Activated naive CD4-positive, alpha-beta T cell treated with anti-CD3 and anti-CD28 coated beads, Interleukin-2, amount 10 ng/mL, durations not matched to agents 7 days and 5 days (primary cell): ENCODE measurements at regions not wholly inside any gene's neighbourhood (a gene's known extent, or its start where the extent isn't known, plus 50 kb on each side); places are given as distances from the start of the nearest gene placed in this dataset.

Experiments used
- CTCF ChIA-PET: fragments of 350-600 bp; sonication (Branson Sonifier 250); formaldehyde crosslinking; loops from one replicate; lab custom pipeline; 2021; ENCODE audit warnings: antibody characterized with exemption; lab: Charles Lee
- DNase-seq: peaks from one replicate; pipeline ENCODE4 v3.0.0-alpha.2; 2020
- H3K27ac Mint-ChIP-seq: one replicate; pipeline ENCODE4 v1.8.0; 2021; ENCODE audit warnings: mild to moderate bottlenecking, moderate library complexity, mixed read lengths
- H3K27me3 Mint-ChIP-seq: one replicate; pipeline ENCODE4 v1.8.0; 2021; ENCODE audit warnings: mild to moderate bottlenecking, mixed read lengths
- H3K36me3 Mint-ChIP-seq: one replicate; pipeline ENCODE4 v1.8.0; 2021; ENCODE audit warnings: mixed read lengths
- H3K4me1 Mint-ChIP-seq: one replicate; pipeline ENCODE4 v1.8.0; 2021; ENCODE audit warnings: mixed read lengths
- H3K4me3 Mint-ChIP-seq: one replicate; pipeline ENCODE4 v1.8.0; 2021; ENCODE audit warnings: mild to moderate bottlenecking, moderate library complexity, mixed read lengths
- H3K9me3 Mint-ChIP-seq: one replicate; pipeline ENCODE4 v1.8.0; 2021; ENCODE audit warnings: mixed read lengths

DNA sequence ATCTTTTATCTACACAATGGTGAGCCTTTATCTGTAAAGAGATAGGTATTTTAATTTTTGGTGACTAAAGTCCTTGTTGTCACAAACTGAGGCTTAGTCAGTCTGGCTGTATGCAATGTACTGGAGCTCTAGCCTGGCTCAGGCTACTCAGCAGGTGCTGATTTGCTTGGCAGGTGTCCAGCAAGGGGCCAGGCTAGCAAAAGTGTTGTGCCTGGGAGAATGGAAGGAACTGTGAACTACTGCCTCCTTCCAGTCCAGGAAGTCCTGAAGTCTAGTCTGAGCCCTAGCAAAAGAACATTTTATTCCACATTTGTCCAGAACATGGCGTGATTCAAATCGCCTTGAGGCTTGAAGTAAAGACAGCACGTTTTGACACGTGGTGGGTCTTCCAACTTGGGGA is 260.5 kb downstream of the CCDC85A start:
- H3K9me3 Mint-ChIP-seq, result peaks cover 8% of the 10 kb centered on the region
- CTCF ChIA-PET, result no interaction called here

DNA sequence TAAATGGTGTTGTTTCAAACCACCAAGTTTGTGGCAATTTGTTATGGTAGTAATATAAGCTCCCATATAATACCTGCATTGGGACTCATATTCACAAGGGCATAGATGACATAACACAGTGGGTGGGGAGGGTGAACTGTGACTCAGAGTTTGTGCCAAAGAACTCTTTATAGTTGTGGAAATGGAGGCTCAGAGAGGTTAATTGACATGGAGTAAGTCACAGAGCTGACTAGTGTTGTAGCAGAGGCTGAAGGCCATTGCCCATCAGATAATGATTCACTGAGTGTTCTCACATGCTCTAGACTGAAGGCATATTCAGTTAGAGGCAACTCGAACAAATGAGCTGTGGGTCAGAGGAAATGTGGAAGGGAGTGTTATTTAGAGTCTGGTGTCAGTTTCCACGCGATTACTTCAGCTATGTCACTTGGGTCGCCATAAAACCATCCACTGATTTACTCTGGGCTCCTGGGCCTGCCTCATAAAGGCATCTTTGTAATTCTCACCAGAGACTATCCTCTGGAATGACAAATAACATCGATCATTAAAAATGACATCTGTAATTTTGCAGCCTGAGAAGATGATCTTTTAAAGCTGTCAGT is 264.7 kb downstream of the CCDC85A start:
- peaks cover 14% of the 10 kb centered on the region for H3K9me3 Mint-ChIP-seq
- no peaks in the 10 kb centered on the region for H3K27me3 Mint-ChIP-seq
- DNase-seq, result no peak
- no peak overlapping the region for H3K27ac Mint-ChIP-seq
- no peaks in the 10 kb centered on the region for H3K4me1 Mint-ChIP-seq
- H3K36me3 Mint-ChIP-seq, result no peaks in the 10 kb centered on the region
- no peak overlapping the region for H3K4me3 Mint-ChIP-seq
- CTCF ChIA-PET, result no interaction called here

More for the DNA sequence above, 260.5 kb downstream of the CCDC85A start:
- H3K27ac Mint-ChIP-seq, result no peak overlapping the region
- no peaks in the 10 kb centered on the region for H3K4me1 Mint-ChIP-seq
- H3K36me3 Mint-ChIP-seq, result no peaks in the 10 kb centered on the region
- DNase-seq, result no peak
- no peak overlapping the region for H3K4me3 Mint-ChIP-seq
- no peaks in the 10 kb centered on the region for H3K27me3 Mint-ChIP-seq

DNA sequence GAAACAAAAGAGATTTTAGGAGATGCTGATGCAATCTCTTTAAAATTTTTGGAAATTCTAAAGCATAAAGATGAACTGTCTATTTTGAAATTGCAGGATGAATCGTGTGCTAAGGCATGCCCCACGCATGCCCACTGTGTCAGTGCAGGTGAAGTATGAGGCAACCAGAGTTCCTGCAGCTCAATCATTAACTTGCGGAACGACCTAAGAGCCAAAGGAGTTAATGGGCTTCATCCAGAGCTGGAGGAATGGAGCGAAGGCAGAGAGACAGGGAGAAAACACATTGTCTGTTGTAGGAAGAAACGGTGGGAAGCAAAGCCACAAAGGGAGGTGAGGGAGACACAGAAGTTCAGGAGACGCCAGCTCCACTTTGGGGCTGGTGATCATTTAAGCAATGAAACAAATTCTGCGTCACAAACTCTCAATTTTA is 265.2 kb downstream of the CCDC85A start:
- DNase-seq, result no peak
- Mint-ChIP-seq H3K27me3 (no peaks in the 10 kb centered on the region), H3K4me1 (no peaks in the 10 kb centered on the region), H3K9me3 (peaks cover 16% of the 10 kb centered on the region), H3K27ac (no peak overlapping the region), H3K4me3 (no peak overlapping the region), H3K36me3 (no peaks in the 10 kb centered on the region)
- CTCF ChIA-PET, result no interaction called here

DNA sequence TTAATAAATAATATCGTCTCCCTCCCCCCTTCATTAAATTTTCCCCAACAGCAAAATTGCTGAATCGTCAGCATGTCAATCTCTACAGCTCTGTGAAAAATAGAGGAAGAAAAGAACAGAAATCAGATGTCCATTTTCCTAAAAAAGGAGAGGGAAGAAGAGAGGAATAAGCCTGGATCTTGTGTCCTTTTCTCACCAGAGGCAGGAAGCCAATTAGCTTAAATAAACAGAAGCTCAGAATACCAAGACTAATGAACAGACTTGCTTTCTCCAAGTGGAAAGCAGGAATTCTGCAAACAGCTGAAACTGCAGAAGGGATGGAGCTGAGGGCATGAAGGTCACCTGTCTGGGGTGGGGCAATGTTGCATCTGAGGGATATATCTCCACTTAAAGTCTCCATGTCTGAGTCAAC is 265.7 kb downstream of the CCDC85A start:
- peaks cover 16% of the 10 kb centered on the region for H3K9me3 Mint-ChIP-seq

DNA sequence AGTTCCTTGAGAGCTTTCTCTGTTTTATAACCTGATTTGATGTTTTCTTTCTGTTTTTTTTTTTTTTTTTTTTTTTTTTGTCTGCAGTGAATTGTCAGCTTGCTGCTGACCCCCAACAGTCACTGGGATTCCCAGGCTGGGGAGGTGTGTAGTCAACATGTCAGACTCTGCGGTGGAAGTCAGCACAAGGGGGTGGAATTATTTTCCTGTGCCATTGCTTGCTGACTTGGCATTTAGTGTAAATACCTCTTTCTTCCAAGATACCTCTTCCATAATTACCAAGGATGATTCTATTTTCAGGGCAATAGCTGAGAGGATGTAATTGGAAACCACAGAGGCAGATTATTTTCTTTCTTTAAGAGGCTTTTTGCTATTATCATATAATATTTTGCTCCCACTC is 266.3 kb downstream of the CCDC85A start:
- Mint-ChIP-seq H3K4me1 (no peaks in the 10 kb centered on the region), H3K36me3 (no peaks in the 10 kb centered on the region), H3K9me3 (peaks cover 17% of the 10 kb centered on the region), H3K4me3 (no peak overlapping the region), H3K27ac (no peak overlapping the region), H3K27me3 (no peaks in the 10 kb centered on the region)
- CTCF ChIA-PET, result no interaction called here
- DNase-seq, result no peak

More for the DNA sequence above, 265.7 kb downstream of the CCDC85A start:
- H3K4me3 Mint-ChIP-seq, result no peak overlapping the region
- H3K4me1 Mint-ChIP-seq, result no peaks in the 10 kb centered on the region
- H3K36me3 Mint-ChIP-seq, result no peaks in the 10 kb centered on the region
- no peak overlapping the region for H3K27ac Mint-ChIP-seq
- no peak for DNase-seq
- CTCF ChIA-PET, result no interaction called here
- H3K27me3 Mint-ChIP-seq, result no peaks in the 10 kb centered on the region

DNA sequence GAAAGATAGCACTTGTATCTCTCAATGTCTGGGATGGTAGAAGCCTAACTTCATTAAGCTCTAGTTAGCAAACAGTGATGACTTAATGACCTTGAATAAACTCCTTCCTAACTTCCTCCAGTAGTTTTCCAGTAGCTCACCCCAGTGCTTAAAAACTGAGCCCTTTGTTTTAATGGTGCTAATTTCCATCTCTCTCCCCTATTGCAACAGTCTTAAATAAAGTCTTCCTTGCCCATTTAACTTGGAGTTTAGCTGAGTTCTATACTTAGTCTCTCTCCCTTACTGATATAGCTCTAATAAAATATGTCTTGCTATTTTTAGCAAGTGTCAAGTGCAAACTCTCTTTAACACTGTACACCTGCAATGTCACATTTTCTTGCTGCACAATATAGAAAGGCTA is 267.0 kb downstream of the CCDC85A start:
- CTCF ChIA-PET, result no interaction called here
- Mint-ChIP-seq H3K27ac (no peak overlapping the region), H3K36me3 (no peaks in the 10 kb centered on the region), H3K27me3 (no peaks in the 10 kb centered on the region), H3K9me3 (peaks cover 18% of the 10 kb centered on the region), H3K4me3 (no peak overlapping the region), H3K4me1 (no peaks in the 10 kb centered on the region)
- DNase-seq, result no peak

DNA sequence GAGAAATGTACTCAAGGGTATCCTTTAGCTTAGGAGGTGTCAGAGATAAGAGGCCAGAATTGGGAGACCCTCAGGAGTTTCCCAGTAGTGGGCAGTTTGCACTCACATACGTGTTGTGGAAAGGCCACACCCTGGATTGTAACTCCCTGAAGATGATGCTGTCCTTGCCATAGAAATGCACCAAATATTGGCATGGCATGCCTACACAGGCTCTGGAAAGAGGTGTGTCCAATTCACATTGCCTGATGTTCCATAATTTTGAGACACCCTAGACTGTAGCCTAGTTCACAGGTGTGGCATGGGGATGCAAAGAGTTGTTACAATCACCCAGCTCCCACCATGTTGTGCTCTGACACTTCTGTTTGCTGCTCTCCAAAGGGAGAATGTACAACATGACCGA is 271.9 kb downstream of the CCDC85A start:
- Mint-ChIP-seq H3K9me3 (peaks cover 17% of the 10 kb centered on the region), H3K27me3 (no peaks in the 10 kb centered on the region), H3K27ac (no peak overlapping the region), H3K4me1 (no peaks in the 10 kb centered on the region), H3K4me3 (no peak overlapping the region), H3K36me3 (no peaks in the 10 kb centered on the region)
- CTCF ChIA-PET, result no interaction called here
- no peak for DNase-seq

DNA sequence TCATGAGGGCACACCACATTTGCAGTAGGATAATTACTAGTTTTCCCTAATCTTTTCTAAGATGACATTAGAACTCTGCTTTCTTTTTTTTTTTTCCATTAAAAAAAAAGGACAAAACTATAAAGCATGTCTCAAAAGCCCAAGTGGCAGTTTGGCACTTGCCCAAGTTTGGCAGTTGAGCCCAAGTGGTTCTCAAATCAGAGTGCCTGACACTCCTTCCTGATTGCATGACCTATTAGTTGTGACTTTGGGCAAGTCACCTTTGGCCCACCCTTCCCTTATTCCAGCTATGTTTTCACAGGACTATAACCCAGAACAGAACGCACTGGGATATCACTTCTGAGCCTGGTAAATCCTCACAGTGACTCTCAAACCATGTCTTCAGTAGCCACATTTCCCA is 273.0 kb downstream of the CCDC85A start:
- CTCF ChIA-PET, result no interaction called here
- no peaks in the 10 kb centered on the region for H3K27me3 Mint-ChIP-seq
- H3K4me1 Mint-ChIP-seq, result no peaks in the 10 kb centered on the region
- DNase-seq, result no peak
- H3K36me3 Mint-ChIP-seq, result no peaks in the 10 kb centered on the region
- H3K27ac Mint-ChIP-seq, result no peak overlapping the region
- peaks cover 15% of the 10 kb centered on the region for H3K9me3 Mint-ChIP-seq
- H3K4me3 Mint-ChIP-seq, result no peak overlapping the region

DNA sequence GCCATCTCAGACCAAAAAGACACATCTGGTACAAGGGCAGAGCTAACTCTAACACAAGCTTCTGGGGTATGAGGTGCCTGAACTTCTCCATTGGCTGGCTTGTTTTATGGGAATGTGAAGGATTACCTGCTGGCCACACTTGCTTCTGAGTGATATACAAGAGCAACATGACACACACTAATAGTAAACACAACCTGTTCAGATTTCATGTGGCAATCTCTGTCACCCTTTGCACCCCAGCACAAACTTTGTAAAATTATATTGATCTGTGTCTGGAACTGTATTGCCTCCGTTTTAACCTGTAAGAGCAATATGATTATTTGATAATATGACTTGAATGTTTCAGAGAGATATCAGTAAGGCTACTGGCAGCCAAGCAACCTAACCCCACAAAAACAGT is 276.7 kb downstream of the CCDC85A start:
- H3K4me3 Mint-ChIP-seq, result no peak overlapping the region
- no peaks in the 10 kb centered on the region for H3K36me3 Mint-ChIP-seq
- peaks cover 12% of the 10 kb centered on the region for H3K9me3 Mint-ChIP-seq
- CTCF ChIA-PET, result no interaction called here
- H3K4me1 Mint-ChIP-seq, result no peaks in the 10 kb centered on the region
- H3K27me3 Mint-ChIP-seq, result no peaks in the 10 kb centered on the region
- no peak for DNase-seq
- H3K27ac Mint-ChIP-seq, result no peak overlapping the region

DNA sequence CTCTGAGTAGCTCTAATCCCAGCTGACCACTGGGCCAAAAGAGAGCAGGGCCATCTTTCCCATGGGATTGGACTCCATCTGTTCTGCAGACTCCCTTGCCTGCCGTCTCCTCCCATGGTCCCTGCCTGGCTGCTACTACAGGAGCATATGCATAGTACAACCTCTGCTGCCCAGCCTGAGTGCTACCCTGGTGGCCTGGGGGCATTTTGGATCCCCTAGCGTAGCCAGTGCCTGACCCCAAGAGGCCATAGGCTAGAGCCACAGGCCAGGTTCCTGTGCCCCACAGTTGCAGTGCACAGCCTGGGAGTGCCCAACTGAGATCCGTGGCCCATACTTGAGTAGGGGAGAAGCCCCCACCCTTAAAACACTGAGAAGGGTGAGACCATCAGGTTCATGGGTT is 280.3 kb downstream of the CCDC85A start:
- CTCF ChIA-PET, result no interaction called here
- no peaks in the 10 kb centered on the region for H3K4me1 Mint-ChIP-seq

DNA sequence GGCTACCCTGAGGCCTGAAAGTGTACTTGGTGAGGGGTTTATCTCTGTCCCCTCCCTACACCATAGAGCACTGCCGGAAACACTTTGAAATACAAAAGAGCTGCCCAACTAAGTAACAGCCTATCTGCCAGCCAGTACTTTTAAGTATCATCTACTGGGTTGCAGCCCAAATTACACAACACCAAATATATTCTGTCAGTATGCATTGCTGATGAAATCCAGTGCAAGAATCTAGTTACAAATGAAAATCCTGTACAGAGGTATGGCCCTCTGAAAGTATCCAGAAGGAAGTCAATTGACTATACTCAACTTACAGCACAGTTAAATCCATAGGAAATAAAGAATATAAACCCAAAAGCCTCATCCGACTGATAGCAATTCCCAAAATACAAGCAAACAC is 280.8 kb downstream of the CCDC85A start:
- Mint-ChIP-seq H3K4me1 (no peaks in the 10 kb centered on the region), H3K27me3 (no peaks in the 10 kb centered on the region), H3K9me3 (peaks cover 12% of the 10 kb centered on the region), H3K4me3 (no peak overlapping the region), H3K27ac (no peak overlapping the region), H3K36me3 (no peaks in the 10 kb centered on the region)
- no peak for DNase-seq
- CTCF ChIA-PET, result no interaction called here

More for the DNA sequence above, 280.3 kb downstream of the CCDC85A start:
- Mint-ChIP-seq H3K9me3 (peaks cover 10% of the 10 kb centered on the region), H3K27ac (no peak overlapping the region), H3K4me3 (no peak overlapping the region), H3K36me3 (no peaks in the 10 kb centered on the region), H3K27me3 (no peaks in the 10 kb centered on the region)
- DNase-seq, result no peak

DNA sequence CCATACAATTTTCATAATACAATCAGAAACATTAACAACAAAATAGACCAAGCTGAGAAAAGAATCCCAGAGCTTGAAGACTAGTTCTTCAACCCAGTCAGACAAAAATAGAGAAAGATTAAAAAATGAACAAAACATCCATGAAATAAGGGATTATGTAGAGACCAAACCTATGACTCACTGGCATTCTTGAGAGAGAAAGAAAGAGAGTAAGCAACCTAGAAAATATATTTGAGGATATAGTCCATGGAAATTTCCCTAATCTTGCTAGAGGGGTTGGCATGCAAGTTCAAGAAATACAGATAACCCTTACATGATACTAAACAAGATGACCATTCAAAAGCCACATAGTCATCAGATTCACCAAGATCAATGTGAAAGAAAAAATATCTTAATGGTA is 281.7 kb downstream of the CCDC85A start:
- H3K27me3 Mint-ChIP-seq, result no peaks in the 10 kb centered on the region
- no peak for DNase-seq
- CTCF ChIA-PET, result no interaction called here
- H3K9me3 Mint-ChIP-seq, result peaks cover 12% of the 10 kb centered on the region
- no peaks in the 10 kb centered on the region for H3K4me1 Mint-ChIP-seq
- no peak overlapping the region for H3K4me3 Mint-ChIP-seq
- H3K36me3 Mint-ChIP-seq, result no peaks in the 10 kb centered on the region
- H3K27ac Mint-ChIP-seq, result no peak overlapping the region

DNA sequence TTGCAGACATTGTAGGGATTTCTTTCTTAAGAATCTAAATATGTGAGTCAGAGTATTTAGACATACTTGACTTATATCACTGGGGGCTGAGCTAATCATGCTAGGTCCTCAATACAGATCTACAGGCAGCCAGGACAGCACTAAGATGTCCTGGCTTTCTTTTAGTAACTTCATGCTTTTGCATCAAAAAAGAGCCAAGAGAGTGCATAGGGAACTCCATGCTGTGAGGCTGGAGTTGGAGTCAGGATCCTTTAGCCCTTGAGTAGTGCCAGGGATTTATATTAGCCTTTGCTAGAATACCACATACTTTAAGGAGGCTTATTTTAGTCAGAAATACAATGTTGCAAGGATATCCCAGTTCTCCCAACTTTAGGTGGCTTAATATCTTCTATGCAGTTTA is 289.7 kb downstream of the CCDC85A start:
- DNase-seq, result no peak
- H3K36me3 Mint-ChIP-seq, result no peaks in the 10 kb centered on the region
- no peak overlapping the region for H3K27ac Mint-ChIP-seq
- no peaks in the 10 kb centered on the region for H3K27me3 Mint-ChIP-seq
- CTCF ChIA-PET, result no interaction called here
- peaks cover 2% of the 10 kb centered on the region for H3K9me3 Mint-ChIP-seq
- no peak overlapping the region for H3K4me3 Mint-ChIP-seq
- no peaks in the 10 kb centered on the region for H3K4me1 Mint-ChIP-seq

DNA sequence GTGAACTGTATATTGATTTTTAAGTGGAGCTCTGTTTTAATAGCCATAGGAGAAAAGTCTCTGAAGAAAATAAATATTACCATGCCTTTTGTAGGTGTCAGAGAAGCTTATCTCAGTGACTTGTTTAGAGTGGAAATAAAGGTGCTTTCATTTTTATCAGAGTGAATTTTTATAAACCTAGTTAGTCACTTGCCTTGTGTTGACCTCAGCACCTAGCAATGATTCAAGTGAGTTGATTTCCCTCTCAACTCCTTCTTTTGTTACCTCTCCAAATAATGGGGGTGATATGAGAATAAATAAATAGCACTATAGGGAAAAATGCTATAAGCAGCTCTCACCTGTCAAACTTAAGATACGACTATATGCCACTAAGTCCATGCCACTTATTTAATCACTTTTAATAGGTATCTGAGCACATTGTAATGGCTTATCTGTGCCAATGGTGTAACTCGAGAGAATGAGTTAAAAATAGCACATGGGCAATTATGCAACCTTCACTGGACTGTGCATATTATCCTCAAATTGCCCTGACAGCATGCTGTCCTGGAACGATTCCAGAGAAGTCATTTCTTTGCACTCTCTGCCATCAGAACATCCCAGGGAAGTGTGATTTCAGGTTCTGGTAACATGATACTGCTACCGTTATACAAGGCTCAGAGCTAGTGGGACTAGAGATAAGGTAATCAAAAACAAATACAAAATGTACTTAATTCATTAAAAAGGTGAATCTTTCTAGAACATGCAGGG is 290.8 kb downstream of the CCDC85A start:
- Mint-ChIP-seq H3K4me3 (no peak overlapping the region), H3K9me3 (no peaks in the 10 kb centered on the region), H3K36me3 (no peaks in the 10 kb centered on the region), H3K27me3 (no peaks in the 10 kb centered on the region), H3K27ac (no peak overlapping the region), H3K4me1 (no peaks in the 10 kb centered on the region)
- CTCF ChIA-PET, result no interaction called here
- DNase-seq, result no peak

DNA sequence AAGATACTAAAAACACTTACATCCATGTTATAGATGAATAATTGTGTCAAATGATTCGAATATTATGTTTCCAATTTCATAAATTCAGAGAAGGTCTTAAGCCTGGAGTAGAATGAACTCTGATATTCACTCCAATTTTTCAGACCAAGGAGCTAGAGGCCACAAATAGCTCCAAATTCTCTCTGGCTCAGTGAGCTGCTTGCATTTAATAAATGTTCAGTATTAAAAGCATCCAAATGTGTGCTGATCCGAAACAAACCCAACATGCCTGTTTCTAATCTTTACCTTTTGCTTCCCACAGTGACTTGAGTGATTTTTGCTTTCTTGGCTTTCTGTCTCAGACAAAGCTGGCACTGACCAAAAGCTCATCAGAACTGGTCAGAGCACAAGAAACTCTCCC is 291.4 kb downstream of the CCDC85A start:
- CTCF ChIA-PET, result no interaction called here

More for the DNA sequence above, 291.4 kb downstream of the CCDC85A start:
- no peaks in the 10 kb centered on the region for H3K9me3 Mint-ChIP-seq
- H3K27ac Mint-ChIP-seq, result no peak overlapping the region
- H3K4me1 Mint-ChIP-seq, result no peaks in the 10 kb centered on the region
- no peaks in the 10 kb centered on the region for H3K27me3 Mint-ChIP-seq
- no peaks in the 10 kb centered on the region for H3K36me3 Mint-ChIP-seq
- no peak for DNase-seq
- H3K4me3 Mint-ChIP-seq, result no peak overlapping the region
